ENCODE measurements at regions not wholly inside any gene's neighbourhood (a gene's known extent, or its start where the extent isn't known, plus 50 kb on each side); places are given as distances from the start of the nearest gene placed in this dataset.

DNA sequence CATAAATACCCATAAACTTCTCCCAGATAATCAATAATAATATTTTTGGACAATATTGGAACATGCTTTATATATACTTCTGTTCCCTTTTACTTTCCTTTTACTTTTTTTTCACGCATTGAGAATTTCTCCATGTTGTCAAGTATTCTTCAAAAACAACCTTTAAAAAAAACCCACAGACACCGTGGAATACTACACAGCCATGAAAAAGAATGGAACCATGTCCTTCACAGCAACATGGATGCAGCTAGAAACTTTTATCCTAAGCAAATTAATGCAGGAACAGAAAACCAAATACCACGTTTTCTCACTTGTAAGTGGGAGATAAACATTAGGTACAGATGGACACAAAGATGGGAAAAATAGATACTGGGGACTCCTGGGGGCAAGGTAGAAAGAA, 854.7 kb downstream of the TBC1D22A start:
- ATAC-seq (ENCODE audit: low read depth) (no peak), DNase-seq (no peak)
- Histone ChIP-seq H3K36me3 (ENCODE audit: control insufficient read depth, insufficient read depth, low read length) (no peaks in the 10 kb centered on the region), H3K27me3 (ENCODE audit: control insufficient read depth, insufficient read depth, low read length) (no peaks in the 10 kb centered on the region), H2BK5ac (ENCODE audit: low read depth, low read length, poor library complexity, severe bottlenecking) (no peak overlapping the region), H3K9me1 (ENCODE audit: insufficient read depth, low read length) (no peaks in the 10 kb centered on the region), H2AFZ (replicated peaks; ENCODE audit: low read length, poor library complexity) (no peak overlapping the region), H3K27ac (ENCODE audit: insufficient read depth, low read length) (no peak overlapping the region), H2AK9ac (replicated peaks; ENCODE audit: low read depth, low read length, poor library complexity) (no peak overlapping the region), H4K5ac (ENCODE audit: low read depth, low read length) (no peak overlapping the region), H2AK5ac (ENCODE audit: low read depth, low read length) (no peak overlapping the region), H3K4me1 (ENCODE audit: control insufficient read depth, insufficient read depth, low read length) (no peaks in the 10 kb centered on the region), H3K9ac (ENCODE audit: low read depth, low read length) (no peak overlapping the region), H4K20me1 (ENCODE audit: insufficient read depth, low read length) (no peaks in the 10 kb centered on the region), H3K14ac (replicated peaks; ENCODE audit: low read depth, low read length) (no peak overlapping the region), H2BK20ac (ENCODE audit: low read depth, low read length) (no peak overlapping the region), H4K8ac (ENCODE audit: low read depth in 2 of 2, low read length in 2 of 2) (no peak overlapping the region), H2BK15ac (ENCODE audit: low read depth, low read length) (no peak overlapping the region), H3K18ac (ENCODE audit: low read depth, low read length) (no peak overlapping the region), H3K9me3 (ENCODE audit: control insufficient read depth, insufficient read depth, low read length) (peaks cover 57% of the 10 kb centered on the region), H2BK120ac (ENCODE audit: low read depth, low read length) (no peak overlapping the region), H3K79me1 (ENCODE audit: low read depth in 1 of 2, low read length in 2 of 2) (no peaks in the 10 kb centered on the region), H3K4ac (ENCODE audit: low read depth, low read length) (no peak overlapping the region), H3K23ac (ENCODE audit: low read depth, low read length) (no peak overlapping the region), H3K56ac (ENCODE audit: extremely low read depth, insufficient read depth, low read length) (no peak overlapping the region), H3K4me2 (ENCODE audit: low read depth, low read length) (no peak overlapping the region), H4K91ac (ENCODE audit: insufficient read depth, low read depth, low read length) (no peak overlapping the region), H3K4me3 (ENCODE audit: insufficient read depth, low read depth, low read length) (no peak overlapping the region)
- no CpG with 5 or more reads among the region's 3 CpGs for WGBS, 2 experiments (ENCODE audit: extremely low coverage in 2 of 2, insufficient read length in 1 of 2)
- CTCF ChIA-PET: no interaction called here
- intact Hi-C loops (cut with micrococcal nuclease): no loop called here
- POLR2A ChIA-PET (ENCODE audit: unreplicated experiment): no interaction called here
- TF ChIP-seq FOS (IDR thresholded peaks at IDR 0.05; ENCODE audit: low read depth, low read length): no peak
- TF ChIP-seq CEBPB (IDR thresholded peaks at IDR 0.05; ENCODE audit: low read depth, low read length): no peak
- TF ChIP-seq, protein P1, sequence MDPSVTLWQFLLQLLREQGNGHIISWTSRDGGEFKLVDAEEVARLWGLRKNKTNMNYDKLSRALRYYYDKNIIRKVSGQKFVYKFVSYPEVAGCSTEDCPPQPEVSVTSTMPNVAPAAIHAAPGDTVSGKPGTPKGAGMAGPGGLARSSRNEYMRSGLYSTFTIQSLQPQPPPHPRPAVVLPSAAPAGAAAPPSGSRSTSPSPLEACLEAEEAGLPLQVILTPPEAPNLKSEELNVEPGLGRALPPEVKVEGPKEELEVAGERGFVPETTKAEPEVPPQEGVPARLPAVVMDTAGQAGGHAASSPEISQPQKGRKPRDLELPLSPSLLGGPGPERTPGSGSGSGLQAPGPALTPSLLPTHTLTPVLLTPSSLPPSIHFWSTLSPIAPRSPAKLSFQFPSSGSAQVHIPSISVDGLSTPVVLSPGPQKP (IDR thresholded peaks at IDR 0.05; ENCODE audit: borderline replicate concordance, low read depth, low read length): no peak
- TF ChIP-seq, protein P2, sequence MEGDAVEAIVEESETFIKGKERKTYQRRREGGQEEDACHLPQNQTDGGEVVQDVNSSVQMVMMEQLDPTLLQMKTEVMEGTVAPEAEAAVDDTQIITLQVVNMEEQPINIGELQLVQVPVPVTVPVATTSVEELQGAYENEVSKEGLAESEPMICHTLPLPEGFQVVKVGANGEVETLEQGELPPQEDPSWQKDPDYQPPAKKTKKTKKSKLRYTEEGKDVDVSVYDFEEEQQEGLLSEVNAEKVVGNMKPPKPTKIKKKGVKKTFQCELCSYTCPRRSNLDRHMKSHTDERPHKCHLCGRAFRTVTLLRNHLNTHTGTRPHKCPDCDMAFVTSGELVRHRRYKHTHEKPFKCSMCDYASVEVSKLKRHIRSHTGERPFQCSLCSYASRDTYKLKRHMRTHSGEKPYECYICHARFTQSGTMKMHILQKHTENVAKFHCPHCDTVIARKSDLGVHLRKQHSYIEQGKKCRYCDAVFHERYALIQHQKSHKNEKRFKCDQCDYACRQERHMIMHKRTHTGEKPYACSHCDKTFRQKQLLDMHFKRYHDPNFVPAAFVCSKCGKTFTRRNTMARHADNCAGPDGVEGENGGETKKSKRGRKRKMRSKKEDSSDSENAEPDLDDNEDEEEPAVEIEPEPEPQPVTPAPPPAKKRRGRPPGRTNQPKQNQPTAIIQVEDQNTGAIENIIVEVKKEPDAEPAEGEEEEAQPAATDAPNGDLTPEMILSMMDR (conservative IDR thresholded peaks at IDR 0.05; ENCODE audit: low read depth, low read length): no peak
- TF ChIP-seq, protein P3, sequence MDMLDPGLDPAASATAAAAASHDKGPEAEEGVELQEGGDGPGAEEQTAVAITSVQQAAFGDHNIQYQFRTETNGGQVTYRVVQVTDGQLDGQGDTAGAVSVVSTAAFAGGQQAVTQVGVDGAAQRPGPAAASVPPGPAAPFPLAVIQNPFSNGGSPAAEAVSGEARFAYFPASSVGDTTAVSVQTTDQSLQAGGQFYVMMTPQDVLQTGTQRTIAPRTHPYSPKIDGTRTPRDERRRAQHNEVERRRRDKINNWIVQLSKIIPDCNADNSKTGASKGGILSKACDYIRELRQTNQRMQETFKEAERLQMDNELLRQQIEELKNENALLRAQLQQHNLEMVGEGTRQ (IDR thresholded peaks at IDR 0.05; ENCODE audit: low read depth, low read length): no peak
- TF ChIP-seq RAD21 (IDR thresholded peaks at IDR 0.05; ENCODE audit: low read length): no peak
- TF ChIP-seq MAZ (IDR thresholded peaks at IDR 0.05; ENCODE audit: borderline replicate concordance, low read depth, low read length): no peak
- no peak for TF ChIP-seq POLR2A (IDR thresholded peaks at IDR 0.05; ENCODE audit: low read depth, low read length)
- TF ChIP-seq RCOR1 (IDR thresholded peaks at IDR 0.05; ENCODE audit: insufficient replicate concordance, low read length): no peak
- TF ChIP-seq CHD1 (IDR thresholded peaks at IDR 0.05; ENCODE audit: low read depth, low read length): no peak
- no peak for TF ChIP-seq SMC3 (IDR thresholded peaks at IDR 0.05; ENCODE audit: low read depth, low read length)
- TF ChIP-seq RFX5 (IDR thresholded peaks at IDR 0.05; ENCODE audit: low read depth, low read length): no peak
- TF ChIP-seq MAFK (IDR thresholded peaks at IDR 0.05; ENCODE audit: low read depth, low read length): no peak
- TF ChIP-seq MXI1 (IDR thresholded peaks at IDR 0.05; ENCODE audit: borderline replicate concordance, low read depth, low read length): no peak
- TF ChIP-seq NFE2L2 (IDR thresholded peaks at IDR 0.05; ENCODE audit: low read depth, low read length): no peak
- in situ Hi-C loops (cut with MboI; ENCODE audit: low sequenced_read_pairs): no loop called here
- BruUV-seq (replicated peaks): no TSS peak
- dilution Hi-C loops (cut with HindIII; ENCODE audit: low sequenced_read_pairs, unreplicated experiment): no loop called here

Data from IMR-90 (cell line).